HG03196 (cell line): ENCODE measurements at regions not wholly inside any gene's neighbourhood (a gene's known extent, or its start where the extent isn't known, plus 50 kb on each side); places are given as distances from the start of the nearest gene placed in this dataset.
"Not testable (repeated sequence)": the region's sequence is repeated elsewhere in the genome, so short reads cannot be mapped to it uniquely, and the experiment has no call there.

Experiments used
- ATAC-seq: cut with Tn5 transposase; IDR thresholded peaks from one replicate; pipeline ENCODE4 v1.9.1; 2021; ENCODE audit not compliant: unreplicated experiment

GRCh38 chr13:104577071-104577815 lies 1511.0 kb upstream of the SLC10A2 start:
- ATAC-seq: no peak

- ATAC-seq: no peak
Measured at GRCh38 chr13:104571893-104572229, 1505.6 kb upstream of the SLC10A2 start.

DNA sequence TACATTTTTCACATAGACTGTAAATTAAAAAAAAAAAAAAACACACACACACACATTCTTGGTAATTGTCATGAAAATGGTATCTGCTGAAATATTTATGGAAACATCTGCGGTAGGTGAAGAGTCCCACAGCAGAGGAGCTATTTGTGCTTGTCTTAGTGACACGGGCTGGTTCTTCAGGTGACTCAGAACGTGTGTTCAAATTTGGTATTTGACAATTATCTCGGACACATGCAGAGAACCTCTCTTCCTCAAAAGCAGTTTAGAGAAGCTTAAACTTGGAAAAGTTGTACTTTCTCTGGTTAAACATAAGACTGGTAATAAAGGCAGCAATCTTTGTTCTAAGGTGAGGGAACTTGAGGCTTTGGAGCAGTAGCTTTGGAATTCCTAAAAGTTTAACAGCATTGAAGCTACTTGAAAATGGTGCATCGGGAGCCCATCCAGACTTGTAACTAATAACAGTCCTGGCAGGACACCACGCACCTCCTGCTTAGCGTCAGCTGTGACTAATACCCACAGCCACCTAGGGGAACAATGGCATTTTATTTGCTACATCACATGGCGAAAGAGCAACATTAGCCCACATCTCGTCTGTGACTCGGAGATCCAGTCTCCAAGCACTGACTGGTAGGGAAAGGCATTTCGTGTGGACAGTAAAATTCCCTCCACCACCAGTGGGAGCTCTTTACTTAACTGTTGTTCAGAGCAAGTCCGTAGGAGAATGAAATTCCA lies 1505.1 kb upstream of the SLC10A2 start:
- ATAC-seq: no peak

GRCh38 chr13:104567114-104567513 lies 1500.9 kb upstream of the SLC10A2 start:
- ATAC-seq: no peak

- no peak for ATAC-seq
Measured at GRCh38 chr13:104565888-104566287, 1499.7 kb upstream of the SLC10A2 start.

DNA sequence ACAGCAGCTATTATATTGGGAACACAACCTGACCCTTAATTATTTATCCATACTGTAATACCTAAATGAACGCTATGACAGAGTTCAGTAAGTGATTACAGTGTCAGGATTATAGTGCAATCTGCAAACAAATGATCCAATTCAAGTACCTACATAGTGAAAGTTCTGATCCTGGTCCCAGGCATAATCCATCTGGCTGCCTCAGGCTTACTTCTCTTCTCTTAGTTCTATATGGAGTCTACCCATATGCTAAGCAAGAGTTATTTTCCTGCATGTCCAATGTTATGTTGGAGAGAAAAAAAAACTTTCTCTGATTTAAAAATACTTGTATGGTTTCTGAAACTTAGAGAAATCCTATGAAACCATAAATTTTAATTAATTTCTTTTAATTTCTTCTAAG lies 1487.7 kb upstream of the SLC10A2 start:
- ATAC-seq: no peak

DNA sequence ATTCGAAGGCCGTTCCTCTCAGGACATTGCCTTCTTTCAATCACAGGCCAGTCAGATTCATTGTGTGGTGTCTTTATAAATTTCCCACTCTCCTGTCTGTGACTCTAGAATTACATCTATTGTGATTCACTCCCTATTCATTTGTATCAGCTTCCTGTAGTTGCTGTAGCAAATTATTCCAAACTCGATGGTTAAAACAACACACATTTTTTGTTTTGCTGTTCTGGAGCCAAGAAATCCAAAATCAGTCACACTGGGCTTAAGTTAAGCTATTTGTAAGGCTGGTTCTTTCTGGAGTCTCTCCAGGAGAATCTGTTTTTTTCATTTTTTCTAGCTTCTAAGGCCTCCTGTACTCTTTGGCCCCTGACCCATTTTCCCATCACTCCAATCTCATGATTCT lies 1487.0 kb upstream of the SLC10A2 start:
- ATAC-seq: no peak

- ATAC-seq: no peak
Measured at GRCh38 chr13:104534847-104535246, 1468.6 kb upstream of the SLC10A2 start.

GRCh38 chr13:104532132-104532531 lies 1465.9 kb upstream of the SLC10A2 start:
- ATAC-seq: no peak

GRCh38 chr13:104530741-104531140 lies 1464.5 kb upstream of the SLC10A2 start:
- no peak for ATAC-seq

DNA sequence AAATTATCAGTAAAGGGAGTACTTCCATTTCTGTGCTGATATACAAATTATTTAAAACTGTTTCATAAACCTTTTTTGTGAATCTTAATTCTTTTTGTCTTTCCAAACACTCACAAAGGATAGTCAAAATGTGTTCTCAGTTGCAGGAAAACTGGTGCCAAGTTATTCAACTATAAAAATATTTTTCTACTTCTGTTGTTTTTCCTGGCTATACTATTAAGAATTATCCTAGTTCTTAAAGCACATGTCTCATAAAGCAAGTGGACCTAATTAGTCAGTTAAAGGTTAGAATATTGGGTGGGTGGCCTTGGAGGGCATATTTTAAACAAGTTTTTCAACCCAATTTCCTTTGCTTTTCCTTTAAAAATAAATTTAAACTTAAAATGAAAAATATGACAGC lies 1460.3 kb upstream of the SLC10A2 start:
- ATAC-seq: no peak

DNA sequence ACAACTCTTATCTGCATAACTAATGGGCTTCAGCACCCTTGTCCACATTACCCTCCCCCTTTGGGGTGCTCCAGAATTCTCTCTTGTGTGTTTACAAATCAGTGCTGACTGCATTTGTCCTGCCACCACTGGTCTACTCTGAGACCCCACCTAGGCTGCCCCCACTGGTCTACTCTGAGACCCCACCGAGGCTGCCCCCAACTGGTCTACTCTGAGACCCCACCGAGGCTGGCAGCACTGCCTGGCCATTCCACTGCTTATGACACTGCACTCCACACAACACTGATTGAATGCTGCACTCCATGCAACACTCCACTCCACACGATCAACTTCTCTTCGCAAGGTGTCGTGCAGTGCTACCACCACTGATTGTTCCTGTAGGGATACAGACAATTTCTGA lies 1459.2 kb upstream of the SLC10A2 start:
- no peak for ATAC-seq

DNA sequence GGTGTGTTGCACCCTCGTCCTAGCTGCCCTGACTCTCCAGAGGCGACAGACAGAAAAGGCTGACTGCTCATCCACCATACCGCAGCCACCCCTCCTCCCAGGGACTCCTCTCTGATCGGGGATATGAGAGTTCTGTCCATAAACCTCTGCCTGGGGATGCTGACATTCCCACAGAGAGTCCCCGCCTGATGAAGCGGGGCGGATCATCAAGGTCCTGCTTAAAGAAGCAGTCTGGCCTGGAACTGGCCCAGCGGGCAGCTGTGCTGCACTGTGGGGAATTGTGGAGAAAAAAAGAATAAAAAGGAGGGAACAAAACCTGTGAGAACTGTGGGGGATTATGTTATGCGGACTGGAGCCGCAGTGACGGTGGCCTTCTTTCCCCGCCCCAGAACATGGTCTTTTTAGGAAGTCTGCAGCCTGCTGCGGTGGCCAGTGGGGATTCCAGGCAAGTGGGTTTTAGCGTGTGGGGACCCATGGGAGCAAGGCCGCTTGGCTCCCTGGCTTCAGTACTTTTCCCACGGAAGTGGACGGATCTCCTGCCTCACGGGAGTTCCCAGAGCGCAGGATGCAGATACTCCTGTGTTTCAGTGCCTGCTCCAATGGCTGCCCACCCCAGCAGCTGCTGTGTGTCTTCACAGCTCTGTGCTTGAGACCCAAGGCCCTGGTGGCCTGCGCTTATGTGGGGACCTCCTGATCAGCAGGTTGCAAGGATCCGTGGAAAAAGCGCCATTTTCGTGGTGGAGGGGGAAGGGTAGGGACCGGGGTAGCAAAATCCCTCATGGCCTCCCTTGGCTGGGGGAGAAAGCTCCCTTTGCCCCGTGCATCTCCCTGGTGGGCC lies 1456.2 kb upstream of the SLC10A2 start:
- no peak for ATAC-seq

DNA sequence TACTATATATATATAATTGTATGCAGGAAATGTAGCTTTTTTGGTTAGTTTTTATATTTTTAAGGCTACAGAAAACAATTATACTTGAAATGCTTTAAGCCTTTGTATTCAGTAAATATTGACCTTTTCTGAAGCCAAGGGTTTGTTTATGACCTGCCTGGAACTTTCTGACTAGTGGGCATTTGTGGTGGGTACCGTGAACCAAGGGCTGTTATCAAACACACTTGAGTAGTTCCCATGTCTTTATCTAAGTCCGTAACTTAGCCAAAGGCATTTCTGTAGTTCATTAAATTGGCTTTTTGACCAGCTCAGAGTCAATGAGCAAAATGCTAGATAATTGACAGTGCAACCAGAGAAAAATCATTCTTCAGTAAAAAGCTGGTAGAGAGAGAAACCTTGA lies 1444.2 kb upstream of the SLC10A2 start:
- ATAC-seq: no peak

- ATAC-seq: not testable (repeated sequence)
Measured at GRCh38 chr13:104493502-104493901, 1427.3 kb upstream of the SLC10A2 start.

GRCh38 chr13:104491916-104492315 lies 1425.7 kb upstream of the SLC10A2 start:
- ATAC-seq: no peak

DNA sequence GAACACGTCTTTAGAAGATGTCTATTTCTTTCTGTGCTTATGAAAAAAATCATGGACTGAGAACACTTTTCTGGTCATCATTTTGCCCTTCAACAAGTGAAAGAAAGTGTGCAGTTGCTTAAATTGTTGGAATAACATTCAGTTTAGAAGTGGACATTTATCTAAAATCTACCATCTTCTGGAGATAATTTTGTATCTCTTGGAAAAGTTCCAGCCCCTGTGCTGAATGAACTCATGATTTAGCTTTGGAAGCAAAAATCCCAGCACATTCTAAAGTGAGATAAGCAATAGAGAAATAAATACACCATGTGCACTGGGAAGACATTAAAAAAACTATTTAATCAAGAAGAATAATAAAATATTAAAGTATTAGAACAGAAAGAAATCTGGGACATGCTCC lies 1420.8 kb upstream of the SLC10A2 start:
- no peak for ATAC-seq

DNA sequence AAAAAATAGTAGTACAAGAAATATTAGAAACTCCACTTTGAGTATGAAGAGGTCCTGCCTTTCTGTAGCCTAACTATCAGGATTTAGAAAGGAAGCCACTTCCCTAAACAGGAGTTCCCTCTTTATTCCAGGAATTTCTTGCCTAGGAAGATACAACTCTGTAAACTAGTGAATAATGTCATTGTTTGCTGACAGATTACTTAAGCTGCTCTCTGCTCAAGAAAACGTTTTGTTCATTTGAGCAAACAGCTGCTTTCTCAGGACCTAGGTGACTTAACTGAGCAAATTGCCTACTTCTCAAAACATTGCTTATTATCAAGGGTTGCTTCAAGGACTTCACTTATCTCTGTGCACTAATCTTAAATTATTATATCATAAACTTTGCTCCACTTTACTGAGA lies 1419.4 kb upstream of the SLC10A2 start:
- ATAC-seq: no peak

GRCh38 chr13:104483631-104484030 lies 1417.4 kb upstream of the SLC10A2 start:
- no peak for ATAC-seq

DNA sequence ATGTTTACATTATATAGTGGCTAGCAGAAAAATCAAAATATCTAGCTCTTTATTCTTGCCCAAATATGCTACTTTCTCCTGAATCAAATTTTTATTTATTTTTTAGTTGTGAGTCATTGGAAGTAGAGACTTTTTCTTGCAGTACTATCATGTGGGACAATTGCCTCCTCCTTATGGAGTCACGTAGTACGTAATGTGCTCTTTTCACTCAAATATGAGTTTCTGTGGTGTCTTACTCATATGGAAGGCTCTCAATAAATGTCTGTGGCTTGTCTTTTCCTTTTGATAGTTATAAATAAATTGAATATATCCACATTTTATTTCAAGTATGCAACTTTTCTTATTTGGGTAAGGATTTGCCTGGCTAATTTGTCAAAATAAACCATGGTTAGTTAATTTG lies 1411.0 kb upstream of the SLC10A2 start:
- no peak for ATAC-seq

GRCh38 chr13:104473936-104474335 lies 1407.7 kb upstream of the SLC10A2 start:
- no peak for ATAC-seq

GRCh38 chr13:104466016-104466415 lies 1399.8 kb upstream of the SLC10A2 start:
- ATAC-seq: no peak
